ENCODE measurements at regions not wholly inside any gene's neighbourhood (a gene's known extent, or its start where the extent isn't known, plus 50 kb on each side); places are given as distances from the start of the nearest gene placed in this dataset.

DNA sequence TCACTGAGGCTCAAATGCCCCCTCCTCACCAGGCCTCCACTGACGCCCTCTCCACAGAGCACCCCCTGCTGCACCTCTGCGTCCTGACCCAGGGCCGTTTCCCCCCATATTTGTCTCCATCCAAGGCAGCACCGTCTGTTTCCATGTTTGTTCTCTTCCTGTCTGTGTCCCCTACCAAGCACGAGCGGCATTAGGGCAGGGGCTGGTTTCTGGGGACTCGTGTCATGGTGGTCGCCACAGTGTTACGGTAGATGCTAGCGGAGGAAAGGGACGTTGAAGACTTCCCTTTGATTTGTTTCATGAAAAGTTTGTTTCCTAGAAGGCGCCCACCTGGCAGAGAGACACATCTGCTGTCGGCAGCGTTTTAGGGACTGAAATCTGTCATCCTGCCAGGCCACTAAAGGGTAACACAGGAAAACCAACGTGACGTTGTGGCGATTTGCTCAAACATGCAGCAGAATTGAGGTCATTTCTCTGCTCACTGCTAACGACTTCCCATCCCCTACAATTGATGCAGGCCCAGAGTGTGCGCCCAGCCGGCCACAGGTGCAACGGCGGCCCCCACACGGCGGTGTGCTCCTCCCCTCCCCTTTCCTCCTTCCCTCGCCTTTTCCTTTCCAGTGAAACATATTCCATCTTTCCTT lies 79.3 kb upstream of the IRX4 start:
- no peaks in the 10 kb centered on the region for H3K79me2 ChIP-seq (ENCODE audit: insufficient read depth, low read length)
- no peak overlapping the region for H3K4me2 ChIP-seq (ENCODE audit: low read depth, low read length, poor library complexity, severe bottlenecking)
- no peak overlapping the region for H2AFZ ChIP-seq (ENCODE audit: low read depth, low read length, severe bottlenecking)
- H3K4me3 ChIP-seq (ENCODE audit: insufficient read depth, low read length, poor library complexity, severe bottlenecking): no peak overlapping the region
- H3F3A ChIP-seq (ENCODE audit: insufficient read depth): no peaks in the 10 kb centered on the region
- no peaks in the 10 kb centered on the region for H3K27me3 ChIP-seq (ENCODE audit: low read length)
- no peaks in the 10 kb centered on the region for H4K20me1 ChIP-seq (ENCODE audit: low read depth, low read length)
- TF ChIP-seq, protein P1, sequence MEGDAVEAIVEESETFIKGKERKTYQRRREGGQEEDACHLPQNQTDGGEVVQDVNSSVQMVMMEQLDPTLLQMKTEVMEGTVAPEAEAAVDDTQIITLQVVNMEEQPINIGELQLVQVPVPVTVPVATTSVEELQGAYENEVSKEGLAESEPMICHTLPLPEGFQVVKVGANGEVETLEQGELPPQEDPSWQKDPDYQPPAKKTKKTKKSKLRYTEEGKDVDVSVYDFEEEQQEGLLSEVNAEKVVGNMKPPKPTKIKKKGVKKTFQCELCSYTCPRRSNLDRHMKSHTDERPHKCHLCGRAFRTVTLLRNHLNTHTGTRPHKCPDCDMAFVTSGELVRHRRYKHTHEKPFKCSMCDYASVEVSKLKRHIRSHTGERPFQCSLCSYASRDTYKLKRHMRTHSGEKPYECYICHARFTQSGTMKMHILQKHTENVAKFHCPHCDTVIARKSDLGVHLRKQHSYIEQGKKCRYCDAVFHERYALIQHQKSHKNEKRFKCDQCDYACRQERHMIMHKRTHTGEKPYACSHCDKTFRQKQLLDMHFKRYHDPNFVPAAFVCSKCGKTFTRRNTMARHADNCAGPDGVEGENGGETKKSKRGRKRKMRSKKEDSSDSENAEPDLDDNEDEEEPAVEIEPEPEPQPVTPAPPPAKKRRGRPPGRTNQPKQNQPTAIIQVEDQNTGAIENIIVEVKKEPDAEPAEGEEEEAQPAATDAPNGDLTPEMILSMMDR (IDR thresholded peaks at IDR 0.05; ENCODE audit: insufficient read depth, low read length, poor library complexity, severe bottlenecking): no peak
- no peak for TF ChIP-seq EZH2phosphoT487 (conservative IDR thresholded peaks at IDR 0.05; ENCODE audit: low read length)
- no peaks in the 10 kb centered on the region for H3K9me2 ChIP-seq (replicated peaks; ENCODE audit: insufficient read depth, low read length)
- no peaks in the 10 kb centered on the region for H3K9me3 ChIP-seq (ENCODE audit: insufficient read depth, low read length)
- no peak overlapping the region for H3K9ac ChIP-seq (ENCODE audit: low read length)
- H3K27ac ChIP-seq (ENCODE audit: low read depth, low read length): no peak overlapping the region
- H3K36me3 ChIP-seq (ENCODE audit: low read length): no peaks in the 10 kb centered on the region

DNA sequence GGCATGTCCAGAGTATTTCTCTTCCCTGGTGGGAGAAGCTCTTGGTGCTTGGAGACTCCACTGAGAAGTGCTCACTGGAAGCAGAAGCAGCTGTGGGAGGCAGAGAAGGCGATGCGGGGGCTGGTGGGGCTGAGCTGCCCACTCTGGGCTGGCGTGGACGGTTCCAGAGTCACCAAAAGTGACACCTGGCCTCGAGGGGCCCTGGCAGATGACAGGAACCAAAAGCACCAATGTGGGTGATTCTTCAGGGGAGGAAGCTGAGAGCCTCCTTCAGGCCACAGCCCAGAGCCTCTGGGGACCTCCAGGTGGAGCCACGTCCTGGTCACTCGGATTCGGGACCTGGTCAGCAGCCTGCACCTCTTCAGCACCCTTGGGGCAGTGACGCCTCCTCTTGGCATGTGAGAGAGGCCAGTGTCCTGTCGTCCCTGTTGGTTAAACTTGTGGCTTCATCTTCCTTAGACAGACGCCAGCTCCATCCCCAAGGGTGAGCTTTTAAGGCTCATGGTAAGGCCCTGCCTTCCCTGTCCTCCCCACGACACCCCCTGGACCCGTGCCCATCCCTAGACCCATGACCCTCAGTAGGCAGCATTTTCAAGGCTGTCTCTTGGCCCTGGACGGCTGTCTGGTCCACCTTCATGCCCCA lies 78.7 kb upstream of the IRX4 start:
- H3K27me3 ChIP-seq (ENCODE audit: low read length): no peaks in the 10 kb centered on the region
- no peaks in the 10 kb centered on the region for H3K36me3 ChIP-seq (ENCODE audit: low read length)
- no peak overlapping the region for H3K4me2 ChIP-seq (ENCODE audit: low read depth, low read length, poor library complexity, severe bottlenecking)
- no peaks in the 10 kb centered on the region for H4K20me1 ChIP-seq (ENCODE audit: low read depth, low read length)
- H3K4me3 ChIP-seq (ENCODE audit: insufficient read depth, low read length, poor library complexity, severe bottlenecking): no peak overlapping the region
- no peak overlapping the region for H3K27ac ChIP-seq (ENCODE audit: low read depth, low read length)
- H3K9ac ChIP-seq (ENCODE audit: low read length): no peak overlapping the region
- H3K79me2 ChIP-seq (ENCODE audit: insufficient read depth, low read length): no peaks in the 10 kb centered on the region
- H2AFZ ChIP-seq (ENCODE audit: low read depth, low read length, severe bottlenecking): no peak overlapping the region
- H3K9me2 ChIP-seq (replicated peaks; ENCODE audit: insufficient read depth, low read length): no peaks in the 10 kb centered on the region
- no peaks in the 10 kb centered on the region for H3K9me3 ChIP-seq (ENCODE audit: insufficient read depth, low read length)
- H3F3A ChIP-seq (ENCODE audit: insufficient read depth): no peaks in the 10 kb centered on the region
- no peak for TF ChIP-seq EZH2phosphoT487 (conservative IDR thresholded peaks at IDR 0.05; ENCODE audit: low read length)
- TF ChIP-seq, protein P1 (IDR thresholded peaks at IDR 0.05; ENCODE audit: insufficient read depth, low read length, poor library complexity, severe bottlenecking): no peak

DNA sequence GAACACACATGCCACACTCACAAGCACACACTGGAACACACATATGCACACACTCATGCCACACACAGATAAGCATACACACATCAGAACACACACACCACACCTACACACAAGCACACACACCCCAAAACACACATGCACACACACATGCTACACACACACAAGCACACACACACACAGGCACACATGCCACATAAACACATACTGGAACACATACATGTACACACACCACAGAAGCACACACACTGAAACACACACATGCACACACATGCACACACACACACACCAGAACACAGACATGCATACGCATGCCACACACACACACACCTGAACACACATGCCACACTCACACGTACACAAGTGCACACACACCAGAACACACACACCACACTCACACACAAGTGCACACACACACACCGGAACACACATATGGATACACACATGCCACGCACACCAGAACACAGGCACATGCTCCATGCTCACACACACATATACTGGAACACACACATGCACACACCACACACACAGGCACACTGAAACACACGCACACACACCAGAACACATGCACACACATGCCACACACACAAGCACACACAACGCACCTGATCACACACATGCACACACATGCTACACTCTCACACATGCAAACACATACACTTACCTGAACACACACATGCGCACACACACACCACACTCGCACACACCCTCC lies 78.0 kb upstream of the IRX4 start:
- H3K9me2 ChIP-seq (replicated peaks; ENCODE audit: insufficient read depth, low read length): no peaks in the 10 kb centered on the region
- H3K27me3 ChIP-seq (ENCODE audit: low read length): no peaks in the 10 kb centered on the region
- H3K9ac ChIP-seq (ENCODE audit: low read length): no peak overlapping the region
- H2AFZ ChIP-seq (ENCODE audit: low read depth, low read length, severe bottlenecking): no peak overlapping the region
- H3K79me2 ChIP-seq (ENCODE audit: insufficient read depth, low read length): no peaks in the 10 kb centered on the region
- no peak for TF ChIP-seq EZH2phosphoT487 (conservative IDR thresholded peaks at IDR 0.05; ENCODE audit: low read length)
- TF ChIP-seq, protein P1 (IDR thresholded peaks at IDR 0.05; ENCODE audit: insufficient read depth, low read length, poor library complexity, severe bottlenecking): no peak
- no peaks in the 10 kb centered on the region for H3F3A ChIP-seq (ENCODE audit: insufficient read depth)
- no peaks in the 10 kb centered on the region for H4K20me1 ChIP-seq (ENCODE audit: low read depth, low read length)
- H3K27ac ChIP-seq (ENCODE audit: low read depth, low read length): no peak overlapping the region
- H3K4me2 ChIP-seq (ENCODE audit: low read depth, low read length, poor library complexity, severe bottlenecking): no peak overlapping the region
- no peak overlapping the region for H3K4me3 ChIP-seq (ENCODE audit: insufficient read depth, low read length, poor library complexity, severe bottlenecking)
- no peaks in the 10 kb centered on the region for H3K9me3 ChIP-seq (ENCODE audit: insufficient read depth, low read length)
- H3K36me3 ChIP-seq (ENCODE audit: low read length): no peaks in the 10 kb centered on the region
